ENCODE measurements at regions not wholly inside any gene's neighbourhood (a gene's known extent, or its start where the extent isn't known, plus 50 kb on each side); places are given as distances from the start of the nearest gene placed in this dataset.

DNA sequence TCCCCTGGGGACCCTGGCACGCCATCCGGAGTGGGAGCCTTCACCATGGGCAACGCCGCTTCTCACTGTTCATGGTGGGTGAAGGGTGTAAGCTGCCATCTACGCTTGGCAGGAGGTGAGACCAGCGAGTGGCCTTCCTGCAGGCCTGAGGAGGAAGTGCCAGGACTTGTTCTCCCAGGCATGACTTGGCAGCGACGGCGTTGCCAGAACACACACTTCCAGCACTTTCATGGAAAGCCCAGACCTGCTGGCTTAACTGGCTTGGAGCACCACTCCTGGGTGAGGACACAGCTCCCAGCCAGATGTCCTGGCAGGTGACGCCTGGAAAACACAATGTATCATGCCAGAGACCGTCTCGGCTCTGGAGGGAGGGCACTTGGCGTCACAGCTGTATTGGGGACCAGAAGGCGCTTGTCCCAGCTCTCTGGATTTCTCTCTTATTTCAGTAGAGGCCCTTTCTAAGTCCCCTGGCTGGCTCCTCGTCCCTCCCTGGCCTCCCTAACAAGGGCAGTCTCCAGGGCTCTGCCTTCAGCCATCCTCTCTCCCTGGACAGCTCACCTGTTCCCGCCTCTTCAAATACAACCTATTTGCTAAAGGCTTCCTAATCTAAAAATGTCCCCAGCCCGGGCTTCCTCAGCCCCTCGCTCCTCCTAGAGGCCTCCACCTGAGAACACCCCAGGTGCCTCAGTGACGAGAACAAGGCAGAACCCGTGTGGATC lies 188.3 kb downstream of the OLFM1 start:
- FAIRE-seq = no peak
- no peak for DNase-seq (ENCODE audit: insufficient read length, low spot score)
- TF ChIP-seq POLR2A (IDR thresholded peaks at IDR 0.05; ENCODE audit: low read depth, low read length) (no peak), PAX5 (IDR thresholded peaks at IDR 0.05; ENCODE audit: insufficient read depth, low read length, severe bottlenecking) (no peak), POU2F2 (IDR thresholded peaks at IDR 0.05; ENCODE audit: low read depth, low read length) (no peak), SPI1 (IDR thresholded peaks at IDR 0.05; ENCODE audit: low read depth, low read length) (no peak), POLR2AphosphoS5 (IDR thresholded peaks at IDR 0.05; ENCODE audit: low read depth, low read length) (no peak), TAF1 (IDR thresholded peaks at IDR 0.05; ENCODE audit: low read depth, low read length) (no peak)

DNA sequence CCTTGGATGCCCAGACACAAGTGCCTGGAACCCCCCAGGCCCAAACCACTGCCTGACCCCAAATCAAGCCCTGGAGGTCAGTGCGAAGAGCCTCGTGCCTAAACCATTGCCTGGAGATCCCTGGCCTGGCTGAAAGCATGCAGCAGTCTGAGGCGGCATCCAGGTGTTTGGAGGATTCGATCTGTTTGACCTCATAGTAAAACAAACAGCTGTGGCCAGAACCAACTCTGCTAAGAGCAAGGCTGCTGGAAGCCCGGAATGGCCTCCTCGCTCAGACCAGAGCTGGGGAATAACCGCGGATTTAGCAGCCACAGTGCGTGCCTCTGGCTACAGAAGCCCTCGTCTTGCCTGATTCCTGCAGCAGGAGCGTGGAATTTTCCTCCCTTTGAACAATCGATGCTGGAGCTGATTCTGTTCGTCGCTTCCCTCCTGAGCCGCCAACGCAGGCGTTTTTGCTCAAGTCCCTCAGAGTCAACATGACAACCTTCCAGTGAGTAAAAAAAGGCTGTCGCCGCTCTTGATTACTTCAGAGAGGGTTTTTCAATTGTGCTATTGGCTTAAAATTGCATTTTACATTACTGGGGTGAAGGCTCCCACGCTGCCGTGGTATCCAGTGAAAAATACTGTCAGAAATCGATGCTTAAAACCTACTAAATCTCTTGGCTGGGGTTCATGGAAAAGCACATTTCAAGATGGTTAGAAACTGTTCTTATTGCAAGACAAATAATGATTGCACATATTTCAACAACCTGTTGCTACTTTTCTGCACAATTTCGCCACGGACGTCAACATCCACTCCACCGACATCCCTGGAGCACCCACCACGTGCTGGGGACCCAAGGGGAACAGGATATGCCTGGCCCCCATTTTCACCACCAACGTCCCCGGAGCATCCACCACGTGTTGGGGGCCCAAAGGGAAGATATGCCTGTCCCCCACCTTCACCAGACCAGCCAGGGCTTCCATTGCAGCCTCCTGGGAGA lies 190.0 kb downstream of the OLFM1 start:
- no peak for DNase-seq (ENCODE audit: insufficient read length, low spot score)
- FAIRE-seq = no peak
- TF ChIP-seq PAX5 (IDR thresholded peaks at IDR 0.05; ENCODE audit: insufficient read depth, low read length, severe bottlenecking) (no peak), POLR2AphosphoS5 (IDR thresholded peaks at IDR 0.05; ENCODE audit: low read depth, low read length) (no peak), POU2F2 (IDR thresholded peaks at IDR 0.05; ENCODE audit: low read depth, low read length) (no peak), POLR2A (IDR thresholded peaks at IDR 0.05; ENCODE audit: low read depth, low read length) (no peak), SPI1 (IDR thresholded peaks at IDR 0.05; ENCODE audit: low read depth, low read length) (no peak), TAF1 (IDR thresholded peaks at IDR 0.05; ENCODE audit: low read depth, low read length) (no peak)

DNA sequence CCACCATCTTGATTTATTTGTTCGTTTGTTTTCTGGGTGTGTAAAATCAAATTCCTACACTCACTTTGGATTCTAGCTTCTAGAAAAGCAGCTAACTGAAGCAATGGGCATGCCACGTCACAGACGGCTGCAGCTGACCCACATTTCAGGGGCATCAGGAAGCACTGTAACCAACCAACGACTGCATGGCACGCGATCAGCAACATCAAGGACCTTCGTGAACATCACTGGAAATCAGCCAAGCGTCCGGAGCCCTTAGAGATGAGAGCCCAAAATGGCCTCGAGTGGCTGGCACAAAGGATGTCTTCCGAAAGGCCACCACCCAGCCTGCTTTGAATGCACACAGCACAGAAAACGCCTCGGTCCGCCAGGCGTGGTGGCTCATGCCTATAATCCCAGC lies 191.1 kb downstream of the OLFM1 start:
- DNase-seq (ENCODE audit: insufficient read length, low spot score) = no peak
- TF ChIP-seq PAX5 (IDR thresholded peaks at IDR 0.05; ENCODE audit: insufficient read depth, low read length, severe bottlenecking) (no peak), POU2F2 (IDR thresholded peaks at IDR 0.05; ENCODE audit: low read depth, low read length) (no peak), POLR2A (IDR thresholded peaks at IDR 0.05; ENCODE audit: low read depth, low read length) (no peak)
- no peak for FAIRE-seq

DNA sequence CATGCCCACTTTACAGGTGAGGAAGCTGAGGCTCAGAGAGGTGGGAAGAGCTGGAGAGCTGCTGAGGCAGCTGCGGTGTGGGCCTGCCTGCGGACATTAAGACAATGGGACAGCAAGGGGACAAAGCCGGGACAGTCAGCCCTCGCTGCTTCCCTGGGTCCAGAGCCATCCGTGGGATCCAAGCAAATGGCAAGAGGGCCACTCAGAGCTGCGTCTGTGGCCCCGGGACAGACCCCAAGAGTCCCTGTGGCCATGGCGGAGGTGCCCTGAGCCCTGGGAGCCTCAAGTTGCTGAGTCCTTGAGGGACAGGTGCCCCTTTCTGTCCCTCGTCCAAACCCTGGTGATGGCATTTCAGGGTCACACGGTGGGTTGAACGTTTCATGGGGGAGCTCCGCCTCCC lies 191.9 kb downstream of the OLFM1 start:
- FAIRE-seq = no peak

DNA sequence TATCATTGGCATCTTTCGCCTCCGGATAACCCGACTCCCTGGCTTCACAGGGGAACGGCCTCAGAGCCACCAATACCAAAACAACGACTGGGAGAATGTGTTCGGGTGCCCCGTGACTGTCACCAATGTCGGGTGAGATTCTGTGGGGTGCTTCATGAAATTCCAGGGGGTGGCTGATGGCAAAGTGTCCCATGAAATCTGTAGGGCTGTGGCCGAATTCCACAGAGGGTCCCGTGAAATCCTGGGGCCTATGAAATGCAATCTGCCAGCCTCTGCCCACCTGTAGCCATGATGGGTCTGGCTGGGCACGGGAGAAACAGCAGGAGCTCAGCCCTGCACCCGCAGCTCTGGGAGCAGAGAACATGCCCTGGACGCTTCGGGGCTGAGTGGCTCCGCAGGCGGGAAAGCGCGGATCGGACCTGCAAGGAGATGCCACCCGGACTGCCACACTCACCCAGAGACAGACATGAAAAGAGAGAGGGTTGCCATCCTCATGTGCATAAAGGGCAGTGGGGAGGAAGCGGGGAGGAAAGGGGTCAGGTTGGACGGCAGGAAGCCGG lies 192.4 kb downstream of the OLFM1 start:
- TF ChIP-seq PAX5 (IDR thresholded peaks at IDR 0.05; ENCODE audit: insufficient read depth, low read length, severe bottlenecking) = no peak
- no peak for TF ChIP-seq POLR2A (IDR thresholded peaks at IDR 0.05; ENCODE audit: low read depth, low read length)
- TF ChIP-seq POLR2AphosphoS5 (IDR thresholded peaks at IDR 0.05; ENCODE audit: low read depth, low read length) = no peak
- TF ChIP-seq TAF1 (IDR thresholded peaks at IDR 0.05; ENCODE audit: low read depth, low read length) = no peak
- no peak for TF ChIP-seq POU2F2 (IDR thresholded peaks at IDR 0.05; ENCODE audit: low read depth, low read length)
- no peak for TF ChIP-seq SPI1 (IDR thresholded peaks at IDR 0.05; ENCODE audit: low read depth, low read length)
- DNase-seq (ENCODE audit: insufficient read length, low spot score) = no peak
- FAIRE-seq = no peak

More for the DNA sequence above, 191.9 kb downstream of the OLFM1 start:
- DNase-seq (ENCODE audit: insufficient read length, low spot score) = no peak
- TF ChIP-seq POLR2A (IDR thresholded peaks at IDR 0.05; ENCODE audit: low read depth, low read length) (no peak), POU2F2 (IDR thresholded peaks at IDR 0.05; ENCODE audit: low read depth, low read length) (no peak), POLR2AphosphoS5 (IDR thresholded peaks at IDR 0.05; ENCODE audit: low read depth, low read length) (no peak), SPI1 (IDR thresholded peaks at IDR 0.05; ENCODE audit: low read depth, low read length) (no peak), PAX5 (IDR thresholded peaks at IDR 0.05; ENCODE audit: insufficient read depth, low read length, severe bottlenecking) (no peak), TAF1 (IDR thresholded peaks at IDR 0.05; ENCODE audit: low read depth, low read length) (no peak)

DNA sequence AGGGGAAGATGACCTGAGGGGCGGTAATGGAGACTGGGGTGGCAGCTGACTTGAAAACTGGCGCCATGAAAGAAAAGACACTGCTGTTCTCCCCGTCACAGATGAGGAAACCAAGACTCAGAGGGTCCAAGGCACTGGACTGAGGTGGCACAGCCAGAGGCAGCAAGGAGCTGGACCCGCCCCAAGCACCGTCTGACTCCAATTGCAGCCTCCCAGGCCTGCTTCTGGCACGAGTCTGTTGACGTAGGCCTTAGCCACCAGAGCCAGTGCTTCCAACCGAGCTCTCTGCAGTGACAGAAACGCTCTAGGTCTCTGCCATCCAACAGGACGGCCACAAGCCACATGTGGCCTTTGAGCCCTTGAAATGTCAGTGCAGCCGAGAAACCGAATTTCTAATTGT lies 193.2 kb downstream of the OLFM1 start:
- DNase-seq (ENCODE audit: insufficient read length, low spot score) (no peak), FAIRE-seq (no peak)
- TF ChIP-seq TAF1 (IDR thresholded peaks at IDR 0.05; ENCODE audit: low read depth, low read length) = no peak
- no peak for TF ChIP-seq SPI1 (IDR thresholded peaks at IDR 0.05; ENCODE audit: low read depth, low read length)
- TF ChIP-seq PAX5 (IDR thresholded peaks at IDR 0.05; ENCODE audit: insufficient read depth, low read length, severe bottlenecking) = no peak
- no peak for TF ChIP-seq POLR2AphosphoS5 (IDR thresholded peaks at IDR 0.05; ENCODE audit: low read depth, low read length)
- TF ChIP-seq POU2F2 (IDR thresholded peaks at IDR 0.05; ENCODE audit: low read depth, low read length) = no peak
- TF ChIP-seq POLR2A (IDR thresholded peaks at IDR 0.05; ENCODE audit: low read depth, low read length) = no peak

DNA sequence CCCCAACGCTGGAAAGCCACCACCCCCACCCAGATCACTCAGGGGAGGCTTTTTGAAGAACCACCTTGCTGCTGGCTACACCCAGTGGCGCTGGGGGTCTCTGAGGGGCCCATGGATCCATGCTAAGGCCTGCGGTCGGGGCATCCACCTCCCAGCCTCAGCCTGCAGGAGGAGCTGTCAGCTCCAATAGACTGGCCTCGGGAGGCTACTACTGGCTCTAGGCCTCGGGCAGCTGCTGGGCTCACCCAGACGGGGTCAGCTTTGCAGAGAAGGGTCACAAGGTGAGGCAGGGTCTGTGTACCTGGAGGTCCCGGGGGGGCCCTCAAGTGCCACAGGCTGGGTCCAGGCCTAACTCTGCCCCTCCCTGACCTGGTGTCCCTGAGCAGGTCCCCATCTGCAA lies 193.7 kb downstream of the OLFM1 start:
- DNase-seq (ENCODE audit: insufficient read length, low spot score) (no peak), FAIRE-seq (no peak)
- TF ChIP-seq POLR2AphosphoS5 (IDR thresholded peaks at IDR 0.05; ENCODE audit: low read depth, low read length) (no peak), TAF1 (IDR thresholded peaks at IDR 0.05; ENCODE audit: low read depth, low read length) (no peak), SPI1 (IDR thresholded peaks at IDR 0.05; ENCODE audit: low read depth, low read length) (no peak), PAX5 (IDR thresholded peaks at IDR 0.05; ENCODE audit: insufficient read depth, low read length, severe bottlenecking) (no peak), POU2F2 (IDR thresholded peaks at IDR 0.05; ENCODE audit: low read depth, low read length) (no peak), POLR2A (IDR thresholded peaks at IDR 0.05; ENCODE audit: low read depth, low read length) (no peak)

DNA sequence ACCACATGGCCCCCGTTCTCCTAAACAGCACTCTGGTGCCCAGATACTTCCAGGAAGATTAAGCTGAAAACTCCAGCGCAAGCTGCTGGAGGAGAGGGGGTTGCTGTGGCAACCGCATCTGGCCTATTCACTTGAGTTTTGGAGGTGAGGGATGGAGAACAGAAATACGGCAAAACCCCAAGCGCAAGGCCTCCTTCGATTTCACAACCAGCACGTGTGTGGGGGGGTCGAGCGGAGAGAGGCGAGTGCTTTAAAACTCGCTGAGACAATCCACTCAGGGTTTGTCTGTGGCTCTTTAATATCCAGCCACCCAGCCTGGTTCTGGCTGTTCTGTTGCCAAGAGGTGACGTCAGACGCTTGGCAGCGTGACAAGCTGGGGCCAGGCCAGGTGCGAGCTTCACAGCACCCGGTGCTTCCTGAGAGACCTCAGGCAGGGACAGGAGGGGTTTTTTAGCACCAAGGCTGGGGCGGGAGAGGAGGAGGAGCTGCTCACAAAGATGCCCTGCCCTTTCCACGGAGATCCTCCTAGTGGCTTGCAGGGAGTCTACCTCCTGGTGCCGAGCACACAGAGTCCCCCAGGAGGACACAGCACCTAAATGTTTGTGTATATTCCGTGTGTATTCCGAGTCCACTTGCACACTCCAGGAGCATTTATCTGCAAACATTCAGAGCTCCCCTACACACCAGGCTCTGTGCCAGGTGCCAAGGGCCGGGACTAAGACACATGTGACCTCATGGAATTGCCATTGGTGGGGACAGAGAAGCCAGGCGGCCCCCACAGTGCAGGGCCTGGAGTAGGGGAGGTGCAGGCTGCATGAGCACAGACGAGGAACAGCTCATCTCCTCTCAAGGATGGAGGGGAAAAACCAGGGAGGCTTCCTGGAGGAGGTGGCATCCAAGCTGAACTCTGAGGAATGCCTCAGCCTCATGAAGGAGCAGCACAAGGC lies 194.6 kb downstream of the OLFM1 start:
- TF ChIP-seq SPI1 (IDR thresholded peaks at IDR 0.05; ENCODE audit: low read depth, low read length) = no peak
- TF ChIP-seq PAX5 (IDR thresholded peaks at IDR 0.05; ENCODE audit: insufficient read depth, low read length, severe bottlenecking) = no peak
- TF ChIP-seq POU2F2 (IDR thresholded peaks at IDR 0.05; ENCODE audit: low read depth, low read length) = no peak
- no peak for TF ChIP-seq POLR2AphosphoS5 (IDR thresholded peaks at IDR 0.05; ENCODE audit: low read depth, low read length)
- no peak for TF ChIP-seq POLR2A (IDR thresholded peaks at IDR 0.05; ENCODE audit: low read depth, low read length)
- TF ChIP-seq TAF1 (IDR thresholded peaks at IDR 0.05; ENCODE audit: low read depth, low read length) = no peak
- DNase-seq (ENCODE audit: insufficient read length, low spot score) (no peak), FAIRE-seq (no peak)
